Right forelimb (tissue), 1 donor: ENCODE measurements at regions not wholly inside any gene's neighbourhood (a gene's known extent, or its start where the extent isn't known, plus 50 kb on each side); places are given as distances from the start of the nearest gene placed in this dataset.

ENCODE experiments used
- DNase-seq: peaks from one replicate; pipeline ENCODE4 v3.0.0-alpha.2; 2018

- DNase-seq: no peak
These were observed 392.8 kb downstream of the TRIB2 start for GRCh38 chr2:13109516-13109915.

DNA sequence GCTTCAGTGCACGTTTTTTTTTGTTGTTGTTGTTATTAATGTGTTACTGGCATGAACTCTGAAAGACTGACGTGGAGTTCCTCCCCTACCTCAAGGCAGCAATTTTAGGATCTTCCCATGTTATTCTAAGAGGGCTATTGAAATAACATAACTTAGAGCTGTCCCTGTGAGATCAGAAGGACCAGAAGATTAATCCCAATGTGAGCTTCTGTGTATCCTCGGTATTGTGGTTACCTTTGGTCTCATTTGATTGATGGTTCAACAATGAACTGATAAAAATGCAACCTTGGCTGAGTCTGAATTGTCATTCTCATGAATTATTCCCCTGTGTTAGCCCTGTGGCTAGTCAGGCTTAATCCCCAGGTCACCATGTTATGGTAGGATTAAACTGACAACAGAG, 394.1 kb downstream of the TRIB2 start:
- DNase-seq: no peak

- no peak for DNase-seq
These were observed 396.3 kb downstream of the TRIB2 start for GRCh38 chr2:13113002-13113401.

- no peak for DNase-seq
These were observed 397.7 kb downstream of the TRIB2 start for GRCh38 chr2:13114391-13114790.

DNA sequence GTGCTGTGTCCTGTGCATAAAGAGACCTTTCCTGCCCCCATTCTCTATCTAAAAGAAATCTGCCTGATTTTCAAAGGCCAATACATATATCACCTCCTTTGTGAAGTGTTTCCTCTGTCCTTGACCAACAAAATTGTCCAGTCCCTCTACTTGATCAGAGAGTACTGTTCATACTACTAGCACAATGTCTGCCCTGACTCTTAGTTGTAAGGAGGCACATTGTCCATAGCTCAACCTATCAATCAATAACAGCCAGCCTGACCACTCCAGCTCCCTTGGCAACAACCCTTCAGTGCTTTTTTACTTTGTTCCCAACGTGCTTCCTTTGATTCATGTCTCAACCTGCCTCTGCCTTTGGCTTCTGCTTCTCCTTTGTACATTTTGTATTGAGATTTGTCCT, 398.9 kb downstream of the TRIB2 start:
- DNase-seq: no peak

DNA sequence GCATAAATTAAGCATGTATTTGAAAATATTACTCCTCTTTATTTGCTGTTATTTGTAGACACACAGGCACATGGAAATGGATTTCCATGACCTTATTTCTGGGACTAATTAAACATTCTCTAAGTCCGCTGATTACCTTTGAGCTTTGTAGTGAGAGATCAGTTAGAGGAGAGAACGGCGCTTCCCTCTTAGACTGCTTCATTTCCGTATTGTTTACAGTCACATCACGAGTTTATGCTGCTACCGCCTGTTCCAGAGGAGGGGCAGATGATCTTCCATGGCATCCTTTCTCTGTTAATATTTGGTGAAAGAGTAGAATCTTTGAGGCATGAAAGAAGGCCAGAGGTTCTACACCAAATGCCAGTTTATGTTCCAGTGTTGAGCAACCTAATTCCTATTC, 404.4 kb downstream of the TRIB2 start:
- DNase-seq: no peak

GRCh38 chr2:13128139-13128538, 411.4 kb downstream of the TRIB2 start:
- DNase-seq: no peak

GRCh38 chr2:13135369-13135768, 418.6 kb downstream of the TRIB2 start:
- no peak for DNase-seq

DNA sequence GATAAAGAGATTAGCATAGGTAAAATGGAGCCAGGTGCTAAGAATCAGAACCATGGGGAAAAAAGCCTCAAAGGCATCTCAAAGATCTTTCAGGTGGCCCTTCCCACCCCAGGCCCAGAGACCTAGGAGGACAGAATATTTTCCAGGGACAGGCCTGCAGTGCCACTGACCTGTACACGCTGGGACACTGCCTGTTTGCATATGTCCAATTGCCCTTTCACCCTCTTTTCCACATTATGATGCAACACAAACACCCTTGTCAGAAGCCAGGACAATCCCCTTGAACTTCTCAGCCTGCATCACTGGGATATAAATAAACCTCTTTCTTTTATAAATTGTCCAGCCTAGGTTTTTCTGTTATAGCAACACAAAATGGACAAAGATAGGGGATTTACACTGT, 419.1 kb downstream of the TRIB2 start:
- no peak for DNase-seq

DNA sequence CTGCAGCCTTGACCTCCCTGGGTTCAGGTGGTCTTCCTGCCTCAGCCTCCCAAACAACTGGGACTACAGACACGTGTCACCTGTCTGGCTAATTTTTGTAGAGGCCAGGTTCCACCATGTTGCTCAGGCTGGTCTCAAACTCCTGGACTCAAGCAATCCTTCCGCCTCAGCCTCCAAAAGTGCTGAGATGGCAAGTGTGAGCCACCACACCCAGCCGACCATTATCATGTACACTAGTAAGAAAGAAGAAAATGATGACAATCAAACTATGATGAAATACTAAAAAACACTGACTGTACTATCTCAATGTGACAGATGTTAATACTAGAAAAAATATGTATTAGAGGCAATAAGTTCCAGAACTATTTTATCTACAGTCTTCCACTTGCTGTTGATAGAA, 420.9 kb downstream of the TRIB2 start:
- DNase-seq: no peak

GRCh38 chr2:13141315-13141714, 424.6 kb downstream of the TRIB2 start:
- DNase-seq: no peak

GRCh38 chr2:13143451-13143850, 426.7 kb downstream of the TRIB2 start:
- no peak for DNase-seq

- DNase-seq: no peak
These were observed 440.2 kb downstream of the TRIB2 start for GRCh38 chr2:13156916-13157315.

DNA sequence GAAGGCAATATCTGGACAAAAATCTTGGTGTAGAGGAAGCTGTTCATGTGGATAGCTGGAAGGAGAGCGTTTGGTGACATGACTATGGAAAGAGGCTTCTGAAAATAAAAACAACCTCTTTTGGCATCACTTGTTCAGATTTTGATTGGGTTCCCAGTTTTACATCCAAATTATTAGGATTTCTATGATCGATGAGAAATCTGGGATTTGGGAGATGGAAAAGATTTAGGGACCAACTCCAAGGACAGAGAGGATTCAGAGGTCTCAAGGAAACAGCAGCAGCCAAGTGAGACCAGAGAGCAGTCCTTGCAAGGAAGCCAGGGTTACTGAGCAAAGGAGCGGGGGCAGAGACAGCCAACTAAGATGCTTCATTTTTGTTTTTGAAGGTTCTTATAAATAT, 441.7 kb downstream of the TRIB2 start:
- DNase-seq: no peak

DNA sequence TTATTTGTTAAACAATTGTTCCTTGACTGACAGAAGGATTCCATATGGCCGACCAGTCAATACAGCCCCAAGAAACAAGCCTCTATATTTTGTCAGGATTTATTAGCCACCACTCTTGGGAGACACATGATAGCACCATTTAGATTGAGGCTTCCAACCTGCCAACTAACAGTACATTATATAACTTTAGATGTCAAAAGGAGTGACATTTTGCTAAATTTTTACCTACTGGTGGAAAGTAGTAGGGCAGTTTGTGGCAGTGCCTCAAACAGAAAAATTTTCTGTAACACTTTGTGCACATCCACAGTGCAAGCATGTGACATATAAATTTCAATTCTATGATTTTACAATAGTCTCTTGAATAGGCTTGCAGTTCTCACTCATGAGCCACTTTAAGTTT, 464.0 kb downstream of the TRIB2 start:
- no peak for DNase-seq

- no peak for DNase-seq
These were observed 476.3 kb downstream of the TRIB2 start for GRCh38 chr2:13193075-13193474.

- no peak for DNase-seq
These were observed 477.2 kb downstream of the TRIB2 start for GRCh38 chr2:13193900-13194299.

DNA sequence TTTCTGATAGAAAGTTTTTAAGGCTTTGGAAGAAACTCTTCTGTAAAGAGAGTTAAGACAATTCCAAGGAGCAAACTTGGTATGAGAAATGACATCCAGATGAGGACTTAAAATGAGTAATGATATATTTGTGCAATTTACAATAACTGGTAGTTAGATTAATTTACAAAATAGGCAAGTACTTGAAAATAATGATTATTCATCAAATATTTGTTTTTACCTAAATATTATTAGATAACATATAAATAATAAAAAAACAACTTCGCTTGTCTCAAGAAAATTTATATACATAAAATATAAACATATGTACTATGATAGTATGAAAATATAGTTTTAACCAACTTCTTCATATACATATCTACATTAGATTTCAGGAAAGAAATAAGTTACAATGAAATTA, 478.5 kb downstream of the TRIB2 start:
- no peak for DNase-seq

GRCh38 chr2:13197248-13197647, 480.5 kb downstream of the TRIB2 start:
- DNase-seq: no peak

- DNase-seq: no peak
These were observed 485.2 kb downstream of the TRIB2 start for GRCh38 chr2:13201924-13202323.

DNA sequence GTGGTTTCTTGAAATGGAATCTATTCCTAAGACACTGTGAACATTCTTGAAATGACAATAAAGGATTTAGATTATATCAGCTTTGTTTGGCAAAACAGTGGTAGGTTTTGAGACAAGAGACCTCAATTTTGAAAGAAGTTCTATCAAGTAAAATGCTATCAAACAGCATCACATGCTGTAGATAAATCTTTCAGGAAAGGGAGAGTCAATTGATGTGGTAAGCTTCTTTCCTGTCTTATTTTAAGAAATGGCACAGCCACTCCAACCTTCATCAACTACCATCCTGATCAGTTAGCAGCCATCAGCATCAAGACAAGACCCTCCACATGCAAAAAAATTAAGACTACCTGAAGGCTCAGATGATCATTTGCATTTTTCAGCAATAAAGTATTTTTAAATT, 495.4 kb downstream of the TRIB2 start:
- no peak for DNase-seq

GRCh38 chr2:13218205-13218604, 501.5 kb downstream of the TRIB2 start:
- no peak for DNase-seq

- DNase-seq: no peak
These were observed 510.8 kb downstream of the TRIB2 start for GRCh38 chr2:13227578-13227977.

DNA sequence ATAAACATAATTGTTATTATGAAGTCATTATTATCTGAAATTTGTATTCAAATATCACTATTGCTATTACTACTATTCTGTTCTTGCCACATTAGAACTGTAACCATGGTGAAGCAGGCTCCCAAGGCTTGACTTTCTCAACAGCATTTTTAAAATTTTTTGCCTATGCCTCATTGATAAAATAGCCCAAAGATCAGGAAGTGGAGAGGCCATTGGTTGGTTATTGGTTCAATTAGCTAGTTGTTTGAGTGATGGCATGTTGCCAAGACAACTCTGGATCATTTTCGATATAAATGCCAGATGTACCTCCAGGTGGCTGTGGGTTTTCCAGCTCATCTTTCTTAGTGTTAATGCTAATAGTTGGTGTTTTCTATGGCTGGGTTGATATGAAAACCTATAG, 513.5 kb downstream of the TRIB2 start:
- no peak for DNase-seq

DNA sequence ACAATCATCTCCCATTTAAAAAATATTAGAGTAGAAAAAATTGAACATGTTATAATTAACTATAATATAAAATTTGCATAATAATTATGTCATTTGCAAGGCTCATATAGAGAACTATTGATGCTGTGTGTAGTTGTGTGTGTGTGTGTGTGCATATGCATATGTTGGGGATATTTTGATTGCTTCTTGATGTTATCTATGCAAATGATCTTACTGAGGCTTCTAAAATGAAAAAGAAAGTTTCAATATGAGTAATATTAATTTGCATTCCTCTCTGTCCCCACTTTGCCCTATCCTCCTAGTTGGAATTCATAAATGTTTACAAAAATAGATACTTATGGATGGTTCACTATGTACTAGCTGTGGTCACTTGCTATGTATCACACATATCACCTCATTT, 523.3 kb downstream of the TRIB2 start:
- DNase-seq: no peak

DNA sequence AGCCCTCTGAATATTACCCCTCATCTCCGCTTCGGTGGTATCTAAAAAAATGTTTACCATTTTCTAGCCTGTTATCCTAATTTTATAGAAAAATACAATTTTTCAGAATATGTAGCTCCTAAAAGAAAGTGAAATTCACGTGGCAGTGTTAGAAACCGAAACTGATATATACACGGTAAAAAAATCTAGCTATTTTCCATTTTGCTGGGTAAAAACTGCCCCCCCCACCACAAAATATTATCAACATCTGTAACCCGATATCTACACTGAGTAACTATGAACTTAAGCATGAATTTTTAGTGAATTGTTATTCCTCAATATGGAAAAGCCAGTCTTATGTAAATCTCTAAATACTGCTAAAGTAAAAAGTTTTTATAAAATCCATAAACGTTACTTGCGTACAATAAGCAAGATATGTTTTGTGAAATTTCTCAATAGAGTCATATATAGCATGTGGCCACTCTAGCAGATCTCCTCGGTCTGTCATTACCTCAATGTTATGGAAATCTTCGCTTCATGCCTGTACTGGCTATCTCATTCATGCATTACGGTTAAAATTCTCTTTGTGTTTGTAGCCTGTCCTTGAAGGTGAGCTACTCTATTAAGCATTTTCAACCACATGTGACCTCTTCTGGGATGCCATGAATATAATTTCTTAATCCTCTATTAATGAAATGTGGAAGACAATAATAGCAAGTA, 524.2 kb downstream of the TRIB2 start:
- DNase-seq: no peak
